ENCODE measurements at regions not wholly inside any gene's neighbourhood (a gene's known extent, or its start where the extent isn't known, plus 50 kb on each side); places are given as distances from the start of the nearest gene placed in this dataset.

- no peaks in the 10 kb centered on the region for H3K27me3 ChIP-seq
- H3K9me3 ChIP-seq: no peaks in the 10 kb centered on the region
- H3K4me3 ChIP-seq (replicated peaks in 1 of 3): no peak overlapping the region
- no peaks in the 10 kb centered on the region for H3K36me3 ChIP-seq
- TF ChIP-seq CTCF (IDR thresholded peaks at IDR 0.05): no peak
- no peak for TF ChIP-seq POLR2A (IDR thresholded peaks at IDR 0.05)
- intact Hi-C loops (cut with DNase I): no loop called here
- WGBS, 2 donors: 69 to 84% methylated on average over 4 of the region's 4 CpGs
- peaks cover 4 to 8% of the 10 kb centered on the region in 2 donors for H3K4me1 ChIP-seq
- no peak overlapping the region for H3K27ac ChIP-seq
- DNase-seq: no peak
These were observed 101.3 kb upstream of the C1orf21 start for GRCh38 chr1:184285401-184286087.

- H3K9me3 ChIP-seq: no peaks in the 10 kb centered on the region
- H3K36me3 ChIP-seq: no peaks in the 10 kb centered on the region
- peaks cover 4 to 8% of the 10 kb centered on the region in 2 donors for H3K4me1 ChIP-seq
- no peak for DNase-seq
- no peak for TF ChIP-seq CTCF (IDR thresholded peaks at IDR 0.05)
- TF ChIP-seq POLR2A (IDR thresholded peaks at IDR 0.05): no peak
- no peak overlapping the region for H3K4me3 ChIP-seq (replicated peaks in 1 of 3)
- intact Hi-C loops (cut with DNase I): no loop called here
- no peak overlapping the region for H3K27ac ChIP-seq
- H3K27me3 ChIP-seq: no peaks in the 10 kb centered on the region
- WGBS, 2 donors: 82 to 87% methylated on average over 8 of the region's 8 CpGs
These were observed 99.8 kb upstream of the C1orf21 start for GRCh38 chr1:184287001-184287400.

GRCh38 chr1:184289825-184290550, 96.8 kb upstream of the C1orf21 start:
- Histone ChIP-seq H3K27me3 (no peaks in the 10 kb centered on the region), H3K36me3 (no peaks in the 10 kb centered on the region), H3K4me1 (peaks cover 0 to 13% of the 10 kb centered on the region in 2 donors), H3K27ac (no peak overlapping the region), H3K4me3 (replicated peaks in 1 of 3) (no peak overlapping the region), H3K9me3 (no peaks in the 10 kb centered on the region)
- WGBS, 2 donors: 88 to 97% methylated on average over 4 to 5 of the region's 5 CpGs
- intact Hi-C loops (cut with DNase I): no loop called here
- TF ChIP-seq POLR2A (IDR thresholded peaks at IDR 0.05) (no peak), CTCF (IDR thresholded peaks at IDR 0.05) (no peak)
- DNase-seq: no peak

- Histone ChIP-seq H3K27ac (no peak overlapping the region), H3K36me3 (no peaks in the 10 kb centered on the region), H3K4me1 (peaks cover 0 to 16% of the 10 kb centered on the region in 2 donors), H3K4me3 (replicated peaks in 1 of 3) (no peak overlapping the region), H3K27me3 (no peaks in the 10 kb centered on the region), H3K9me3 (no peaks in the 10 kb centered on the region)
- DNase-seq: no peak
- intact Hi-C loops (cut with DNase I): no loop called here
- 93 to 94% methylated on average over 3 of the region's 3 CpGs for WGBS, 2 donors
- TF ChIP-seq CTCF (IDR thresholded peaks at IDR 0.05): no peak
- TF ChIP-seq POLR2A (IDR thresholded peaks at IDR 0.05): no peak
These were observed 95.1 kb upstream of the C1orf21 start for GRCh38 chr1:184291701-184292100.

- WGBS, 2 donors: 75 to 92% methylated on average over 3 of the region's 3 CpGs
- H3K27me3 ChIP-seq: no peaks in the 10 kb centered on the region
- no peak overlapping the region for H3K27ac ChIP-seq
- no peaks in the 10 kb centered on the region for H3K36me3 ChIP-seq
- H3K4me1 ChIP-seq: peaks cover 0 to 20% of the 10 kb centered on the region in 2 donors
- no peaks in the 10 kb centered on the region for H3K9me3 ChIP-seq
- no peak overlapping the region for H3K4me3 ChIP-seq (replicated peaks in 1 of 3)
- TF ChIP-seq CTCF (IDR thresholded peaks at IDR 0.05) (no peak), POLR2A (IDR thresholded peaks at IDR 0.05) (no peak)
- intact Hi-C loops (cut with DNase I): no loop called here
- DNase-seq: no peak
These were observed 94.7 kb upstream of the C1orf21 start for GRCh38 chr1:184292101-184292500.

Measured in thyroid gland (tissue), 4 donors.